ENCODE measurements at regions not wholly inside any gene's neighbourhood (a gene's known extent, or its start where the extent isn't known, plus 50 kb on each side); places are given as distances from the start of the nearest gene placed in this dataset.

GRCh38 chr5:114038756-114039155 lies 323.1 kb upstream of the KCNN2 start:
- Histone ChIP-seq H3K36me3 (ENCODE audit: control insufficient read depth, insufficient read depth, low read length) (no peaks in the 10 kb centered on the region), H3K9me3 (no peaks in the 10 kb centered on the region), H3K4me1 (no peaks in the 10 kb centered on the region), H3K27me3 (replicated peaks; ENCODE audit: control insufficient read depth, insufficient read depth, low read length) (no peaks in the 10 kb centered on the region), H3K4me3 (ENCODE audit: low read depth, low read length) (no peak overlapping the region)
- ChIA-PET POLR2A (no interaction called here), CTCF (no interaction called here)
- Mint-ChIP-seq H3K27ac (ENCODE audit: unreplicated experiment) (no peak overlapping the region), H3K4me3 (ENCODE audit: unreplicated experiment) (no peak overlapping the region), H3K27me3 (ENCODE audit: insufficient read depth, unreplicated experiment) (no peaks in the 10 kb centered on the region), H3K9me3 (ENCODE audit: unreplicated experiment) (no peaks in the 10 kb centered on the region), H3K36me3 (ENCODE audit: insufficient read depth, unreplicated experiment) (peaks cover 5% of the 10 kb centered on the region), H3K4me1 (ENCODE audit: low read depth, unreplicated experiment) (no peaks in the 10 kb centered on the region)
- intact Hi-C loops (cut with micrococcal nuclease; ENCODE audit: unreplicated experiment), result no loop called here
- no TSS peak for BruUV-seq (replicated peaks)
- no peak for DNase-seq
- no peak for TF ChIP-seq CTCF (IDR thresholded peaks at IDR 0.05; ENCODE audit: insufficient read depth in 1 of 2, low read depth in 1 of 2, low read length in 1 of 2, severe bottlenecking in 1 of 2, unreplicated experiment in 1 of 2)

GRCh38 chr5:114050087-114050486 lies 311.8 kb upstream of the KCNN2 start:
- no peaks in the 10 kb centered on the region for H3K4me1 ChIP-seq
- Mint-ChIP-seq H3K4me3 (ENCODE audit: unreplicated experiment) (no peak overlapping the region), H3K27me3 (ENCODE audit: insufficient read depth, unreplicated experiment) (peaks cover 17% of the 10 kb centered on the region), H3K27ac (ENCODE audit: unreplicated experiment) (no peak overlapping the region), H3K36me3 (ENCODE audit: insufficient read depth, unreplicated experiment) (no peaks in the 10 kb centered on the region), H3K4me1 (ENCODE audit: low read depth, unreplicated experiment) (no peaks in the 10 kb centered on the region), H3K9me3 (ENCODE audit: unreplicated experiment) (no peaks in the 10 kb centered on the region)
- no peak overlapping the region for H3K4me3 ChIP-seq (ENCODE audit: low read depth, low read length)
- ChIA-PET CTCF (no interaction called here), POLR2A (no interaction called here)
- intact Hi-C loops (cut with micrococcal nuclease; ENCODE audit: unreplicated experiment), result no loop called here
- DNase-seq, result no peak
- no peaks in the 10 kb centered on the region for H3K9me3 ChIP-seq
- BruUV-seq (replicated peaks), result no TSS peak
- no peak for TF ChIP-seq CTCF (IDR thresholded peaks at IDR 0.05; ENCODE audit: insufficient read depth in 1 of 2, low read depth in 1 of 2, low read length in 1 of 2, severe bottlenecking in 1 of 2, unreplicated experiment in 1 of 2)
- no peaks in the 10 kb centered on the region for H3K36me3 ChIP-seq (ENCODE audit: control insufficient read depth, insufficient read depth, low read length)
- H3K27me3 ChIP-seq (replicated peaks; ENCODE audit: control insufficient read depth, insufficient read depth, low read length), result no peaks in the 10 kb centered on the region

GRCh38 chr5:114053372-114053771 lies 308.5 kb upstream of the KCNN2 start:
- H3K4me3 Mint-ChIP-seq (ENCODE audit: unreplicated experiment), result no peak overlapping the region
- intact Hi-C loops (cut with micrococcal nuclease; ENCODE audit: unreplicated experiment), result no loop called here
- no peaks in the 10 kb centered on the region for H3K9me3 Mint-ChIP-seq (ENCODE audit: unreplicated experiment)
- H3K9me3 ChIP-seq, result no peaks in the 10 kb centered on the region
- no peak overlapping the region for H3K27ac Mint-ChIP-seq (ENCODE audit: unreplicated experiment)
- no peaks in the 10 kb centered on the region for H3K4me1 Mint-ChIP-seq (ENCODE audit: low read depth, unreplicated experiment)
- H3K4me3 ChIP-seq (ENCODE audit: low read depth, low read length), result no peak overlapping the region
- peaks cover 20% of the 10 kb centered on the region for H3K27me3 Mint-ChIP-seq (ENCODE audit: insufficient read depth, unreplicated experiment)
- TF ChIP-seq CTCF (IDR thresholded peaks at IDR 0.05; ENCODE audit: insufficient read depth in 1 of 2, low read depth in 1 of 2, low read length in 1 of 2, severe bottlenecking in 1 of 2, unreplicated experiment in 1 of 2), result no peak
- POLR2A ChIA-PET, result no interaction called here
- no peaks in the 10 kb centered on the region for H3K36me3 ChIP-seq (ENCODE audit: control insufficient read depth, insufficient read depth, low read length)
- no peaks in the 10 kb centered on the region for H3K4me1 ChIP-seq
- no peaks in the 10 kb centered on the region for H3K36me3 Mint-ChIP-seq (ENCODE audit: insufficient read depth, unreplicated experiment)
- no peaks in the 10 kb centered on the region; the same call in 1 of the 2 replicates for H3K27me3 ChIP-seq (replicated peaks; ENCODE audit: control insufficient read depth, insufficient read depth, low read length)
- CTCF ChIA-PET, result no interaction called here
- DNase-seq, result no peak
- no TSS peak for BruUV-seq (replicated peaks)
